Esophagus muscularis mucosa (tissue), 4 donors: ENCODE measurements at regions not wholly inside any gene's neighbourhood (a gene's known extent, or its start where the extent isn't known, plus 50 kb on each side); places are given as distances from the start of the nearest gene placed in this dataset.

Experiments
- DNase-seq: peaks from one replicate; pipeline ENCODE4 v3.0.0-alpha.2; 2017; ENCODE audit errors: extremely low spot score
- H3K27ac ChIP-seq, 4 donors: fragments of 200-600 bp; sonication (generic); replicated peaks in 1 of 4; 1 replicate in 3 of 4; 2 replicates in 1 of 4; pipeline ENCODE4 v1.5.1; 2016 to 2019; ENCODE audit warnings: mild to moderate bottlenecking in 1 of 4
- H3K27me3 ChIP-seq, 4 donors: fragments of 200-600 bp; sonication (generic); one replicate each; pipeline versions ENCODE4 v1.5.1 to v1.6.0; 2016 to 2019
- H3K36me3 ChIP-seq, 4 donors: fragments of 200-600 bp; sonication (generic); one replicate each; pipeline ENCODE4 v1.5.1; 2016 to 2019
- H3K4me1 ChIP-seq, 4 donors: fragments of 200-600 bp; sonication (generic); one replicate each; pipeline ENCODE4 v1.5.1; 2016 to 2019
- H3K4me3 ChIP-seq, 4 donors: fragments of 200-600 bp; sonication (generic); 1 replicate in 2 of 4; 2 replicates in 2 of 4; pipeline ENCODE4 v1.5.1; 2016 to 2019; ENCODE audit warnings: mild to moderate bottlenecking in 4 of 4, moderate library complexity in 1 of 4
- H3K9me3 ChIP-seq, 4 donors: fragments of 200-600 bp; sonication (generic); 1 replicate in 3 of 4; 2 replicates in 1 of 4; pipeline ENCODE4 v1.5.1; 2016 to 2019
- EP300 ChIP-seq: sonication (generic); formaldehyde crosslinking; IDR thresholded peaks from one replicate; pipeline ENCODE4 v1.6.1; 2017; ENCODE audit warnings: antibody characterized with exemption
- POLR2A ChIP-seq: fragments of 450-650 bp; IDR thresholded peaks from one replicate; pipeline ENCODE4 v1.6.1; 2017; ENCODE audit warnings: antibody characterized with exemption, moderate library complexity, mild to moderate bottlenecking, low read depth
- POLR2AphosphoS5 ChIP-seq, 2 donors: sonication (generic); formaldehyde crosslinking; IDR thresholded peaks; one replicate each; pipeline ENCODE4 v1.6.1; 2017; ENCODE audit warnings: antibody characterized with exemption in 2 of 2
- WGBS: methylation state at CpG from one replicate; pipeline ENCODE4 v1.1.5; 2018; 5-methylcytosine and 5-hydroxymethylcytosine counted together
- intact Hi-C: fragments of 100-400 bp; cut with DNase I; formaldehyde crosslinking; loops from one replicate; pipeline ENCODE4 v1.15.1; 2023
- TF ChIP-seq, protein P1 (sequence below), 3 experiments: fragments of 200-600 bp in 2 of 3; fragments of 450-650 bp in 1 of 3; sonication (generic) in 2 of 3; IDR thresholded peaks; one replicate each; pipeline ENCODE4 v1.5.1; 2017 to 2019; ENCODE audit warnings: antibody characterized with exemption in 3 of 3, mild to moderate bottlenecking in 2 of 3, moderate library complexity in 1 of 3

DNA sequence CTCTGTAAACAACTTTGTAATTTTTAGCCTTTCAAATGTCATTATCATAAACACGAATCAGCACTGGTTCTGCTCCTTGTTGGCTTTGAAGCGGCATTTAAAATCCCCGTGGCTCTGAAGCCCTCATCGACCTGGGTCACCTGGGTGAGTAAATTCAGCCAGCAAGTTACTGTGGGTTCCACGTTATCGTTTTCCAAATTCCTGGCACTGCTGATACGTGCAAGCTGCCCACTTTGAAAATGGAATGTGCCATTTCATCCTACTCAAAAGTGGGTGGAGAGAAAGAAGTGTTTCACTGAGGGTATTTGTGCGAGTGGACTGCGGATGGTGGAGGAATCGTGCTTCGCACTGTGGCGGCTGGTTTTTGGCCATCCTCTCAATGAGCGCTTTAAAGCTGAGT is 281.7 kb downstream of the KLF6 start:
- Histone ChIP-seq H3K4me1 (peaks cover 9 to 15% (median 11%) of the 10 kb centered on the region in 4 donors), H3K27ac (no peak overlapping the region), H3K27me3 (no peaks in the 10 kb centered on the region), H3K4me3 (no peak overlapping the region), H3K9me3 (no peaks in the 10 kb centered on the region), H3K36me3 (no peaks in the 10 kb centered on the region)
- TF ChIP-seq EP300 (no peak), POLR2AphosphoS5 (IDR thresholded peaks at IDR 0.05) (no peak), POLR2A (no peak)
- TF ChIP-seq, protein P1, sequence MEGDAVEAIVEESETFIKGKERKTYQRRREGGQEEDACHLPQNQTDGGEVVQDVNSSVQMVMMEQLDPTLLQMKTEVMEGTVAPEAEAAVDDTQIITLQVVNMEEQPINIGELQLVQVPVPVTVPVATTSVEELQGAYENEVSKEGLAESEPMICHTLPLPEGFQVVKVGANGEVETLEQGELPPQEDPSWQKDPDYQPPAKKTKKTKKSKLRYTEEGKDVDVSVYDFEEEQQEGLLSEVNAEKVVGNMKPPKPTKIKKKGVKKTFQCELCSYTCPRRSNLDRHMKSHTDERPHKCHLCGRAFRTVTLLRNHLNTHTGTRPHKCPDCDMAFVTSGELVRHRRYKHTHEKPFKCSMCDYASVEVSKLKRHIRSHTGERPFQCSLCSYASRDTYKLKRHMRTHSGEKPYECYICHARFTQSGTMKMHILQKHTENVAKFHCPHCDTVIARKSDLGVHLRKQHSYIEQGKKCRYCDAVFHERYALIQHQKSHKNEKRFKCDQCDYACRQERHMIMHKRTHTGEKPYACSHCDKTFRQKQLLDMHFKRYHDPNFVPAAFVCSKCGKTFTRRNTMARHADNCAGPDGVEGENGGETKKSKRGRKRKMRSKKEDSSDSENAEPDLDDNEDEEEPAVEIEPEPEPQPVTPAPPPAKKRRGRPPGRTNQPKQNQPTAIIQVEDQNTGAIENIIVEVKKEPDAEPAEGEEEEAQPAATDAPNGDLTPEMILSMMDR (IDR thresholded peaks at IDR 0.05): no peak
- intact Hi-C loops: no loop called here
- no peak for DNase-seq
- WGBS: 87% methylated on average over 13 of the region's 13 CpGs

DNA sequence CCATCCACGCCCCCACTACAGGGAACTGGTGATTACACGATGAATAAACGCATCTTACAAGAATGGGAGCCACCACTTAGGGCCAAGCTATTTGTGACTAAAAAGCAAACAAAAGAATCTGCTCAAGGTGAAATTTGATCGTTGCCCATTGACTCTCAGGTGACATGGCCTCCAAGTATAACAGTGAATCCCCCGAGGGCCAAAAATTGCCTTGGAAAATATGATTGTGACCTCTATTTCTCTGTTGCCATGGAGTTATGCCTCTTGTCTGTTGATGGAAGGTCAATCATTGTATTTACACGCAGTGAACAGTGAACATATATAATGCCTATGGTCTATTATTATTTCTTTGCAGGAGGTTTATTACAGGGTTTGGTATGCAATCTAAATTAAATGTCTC is 282.3 kb downstream of the KLF6 start:
- TF ChIP-seq POLR2A: no peak
- TF ChIP-seq POLR2AphosphoS5 (IDR thresholded peaks at IDR 0.05): no peak
- TF ChIP-seq, protein P1 (IDR thresholded peaks at IDR 0.05): no peak
- TF ChIP-seq EP300: no peak
- peaks cover 9 to 15% (median 11%) of the 10 kb centered on the region in 4 donors for H3K4me1 ChIP-seq
- H3K4me3 ChIP-seq: no peak overlapping the region
- intact Hi-C loops: no loop called here
- no peaks in the 10 kb centered on the region for H3K36me3 ChIP-seq
- no peaks in the 10 kb centered on the region for H3K9me3 ChIP-seq
- no peak for DNase-seq
- H3K27me3 ChIP-seq: no peaks in the 10 kb centered on the region
- H3K27ac ChIP-seq: no peak overlapping the region
- WGBS: 84% methylated on average over 6 of the region's 6 CpGs

DNA sequence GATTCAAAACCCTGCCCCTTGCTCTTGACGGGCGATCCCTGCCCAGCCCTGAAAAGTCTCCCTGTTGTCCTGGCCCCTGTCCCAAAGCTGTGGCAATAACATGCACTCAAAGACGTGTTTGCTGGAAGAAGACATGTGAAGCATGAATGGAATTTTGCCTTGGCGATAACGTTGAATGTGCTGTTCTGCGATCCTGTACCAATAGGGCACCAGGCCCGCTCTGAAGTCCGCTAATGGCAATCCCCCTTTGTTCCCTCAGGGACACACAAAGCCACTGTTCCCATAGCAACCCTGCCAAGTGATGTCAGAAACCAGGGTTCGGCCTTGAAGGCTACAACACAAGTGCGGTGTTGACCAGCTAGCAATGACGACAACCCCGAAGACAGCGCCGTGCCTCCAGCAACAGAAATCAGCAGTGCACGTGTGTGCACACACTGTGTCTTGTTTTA is 284.6 kb downstream of the KLF6 start:
- 84% methylated on average over 15 of the region's 15 CpGs for WGBS
- H3K27ac ChIP-seq: peak overlapping the region; percentile 8 to 58 (median 49)
- intact Hi-C loops: no loop called here
- H3K27me3 ChIP-seq: no peaks in the 10 kb centered on the region
- H3K36me3 ChIP-seq: no peaks in the 10 kb centered on the region
- no peak overlapping the region for H3K4me3 ChIP-seq
- no peak for DNase-seq
- peaks cover 9 to 15% (median 11%) of the 10 kb centered on the region in 4 donors for H3K4me1 ChIP-seq
- TF ChIP-seq POLR2A (no peak), EP300 (peak; percentile 85), POLR2AphosphoS5 (IDR thresholded peaks at IDR 0.05) (peak; percentile 45 to 81)
- no peaks in the 10 kb centered on the region for H3K9me3 ChIP-seq

DNA sequence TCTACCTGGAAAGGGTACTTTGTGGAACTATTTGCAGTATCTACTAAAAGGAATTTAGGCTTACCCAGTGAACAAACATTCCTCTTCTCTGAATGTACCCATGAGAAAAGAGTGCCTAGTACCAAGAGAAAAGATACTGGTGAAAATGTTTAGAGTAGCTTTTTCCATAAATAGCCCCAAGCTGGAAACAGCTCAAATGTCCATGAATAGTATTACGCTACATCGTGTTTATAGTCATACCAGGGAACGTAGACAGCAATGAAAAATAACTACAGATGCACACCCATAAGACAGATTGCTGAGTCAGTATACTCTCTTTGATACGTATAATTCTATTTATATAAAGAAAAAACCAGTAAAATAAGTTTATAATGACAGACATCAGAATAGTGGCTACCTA is 285.9 kb downstream of the KLF6 start:
- Histone ChIP-seq H3K4me1 (peaks cover 9 to 15% (median 11%) of the 10 kb centered on the region in 4 donors), H3K27me3 (no peaks in the 10 kb centered on the region), H3K36me3 (no peaks in the 10 kb centered on the region), H3K27ac (peak overlapping the region in 3 of 4 donors; percentile 53 to 58 (median 56)), H3K9me3 (no peaks in the 10 kb centered on the region), H3K4me3 (no peak overlapping the region)
- intact Hi-C loops: no loop called here
- no peak for DNase-seq
- TF ChIP-seq POLR2AphosphoS5 (IDR thresholded peaks at IDR 0.05) (peak in 1 of 2 donors; percentile 39), EP300 (no peak)
- 59% methylated on average over 4 of the region's 4 CpGs for WGBS

DNA sequence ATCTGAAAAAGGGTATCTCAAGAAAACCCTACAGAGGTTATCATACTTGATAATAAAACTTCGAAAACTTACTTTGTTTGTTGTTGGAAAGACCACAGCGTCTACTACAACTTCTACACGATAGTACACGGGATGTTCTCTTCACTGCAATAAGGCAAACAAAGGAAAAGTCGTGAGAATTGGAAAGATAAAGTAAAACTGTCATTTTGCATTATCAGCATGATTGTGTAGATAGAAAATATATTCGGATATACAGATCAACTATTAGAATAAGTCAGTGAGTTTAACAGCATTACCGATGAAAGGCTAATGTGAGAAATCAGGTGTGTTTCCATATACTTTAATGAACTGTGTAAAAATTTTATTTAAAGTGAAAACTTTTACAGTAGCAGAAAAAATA is 287.4 kb downstream of the KLF6 start:
- Histone ChIP-seq H3K36me3 (no peaks in the 10 kb centered on the region), H3K27me3 (no peaks in the 10 kb centered on the region), H3K9me3 (no peaks in the 10 kb centered on the region), H3K4me3 (no peak overlapping the region), H3K27ac (no peak overlapping the region), H3K4me1 (peaks cover 9 to 15% (median 11%) of the 10 kb centered on the region in 4 donors)
- intact Hi-C loops: no loop called here
- TF ChIP-seq POLR2AphosphoS5 (IDR thresholded peaks at IDR 0.05) (no peak), EP300 (no peak), POLR2A (no peak)
- TF ChIP-seq, protein P1 (IDR thresholded peaks at IDR 0.05): no peak
- no peak for DNase-seq
- WGBS: 91% methylated on average over 7 of the region's 7 CpGs

DNA sequence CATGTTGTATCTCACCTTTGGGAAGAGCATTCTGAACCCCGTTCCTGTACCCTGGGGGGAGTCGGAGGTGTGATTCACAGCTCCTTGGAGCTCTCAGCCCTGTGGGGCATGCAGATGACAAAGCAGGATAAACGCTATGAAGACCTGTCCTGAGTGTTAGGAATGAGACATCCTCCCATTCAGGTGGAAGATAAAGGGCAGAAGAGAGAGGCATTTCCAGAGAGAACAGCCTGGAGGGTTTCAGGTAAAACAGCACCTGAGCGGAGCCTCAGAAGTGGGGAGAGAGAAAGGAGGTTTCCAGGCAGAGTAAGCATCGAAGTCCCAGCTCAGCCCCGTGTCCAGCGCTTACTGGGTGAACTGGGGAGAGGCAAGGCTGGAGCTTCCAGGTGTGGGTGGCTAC is 288.9 kb downstream of the KLF6 start:
- TF ChIP-seq POLR2A: no peak
- TF ChIP-seq, protein P1 (IDR thresholded peaks at IDR 0.05): no peak
- TF ChIP-seq POLR2AphosphoS5 (IDR thresholded peaks at IDR 0.05): no peak
- no peak for TF ChIP-seq EP300
- WGBS: over 99% methylated on average over 7 of the region's 7 CpGs
- DNase-seq: no peak
- Histone ChIP-seq H3K9me3 (no peaks in the 10 kb centered on the region), H3K4me3 (no peak overlapping the region), H3K4me1 (peaks cover 9 to 15% (median 11%) of the 10 kb centered on the region in 4 donors), H3K27ac (no peak overlapping the region), H3K36me3 (no peaks in the 10 kb centered on the region), H3K27me3 (no peaks in the 10 kb centered on the region)
- intact Hi-C loops: no loop called here
